AG10803 (cell line): ENCODE measurements at regions not wholly inside any gene's neighbourhood (a gene's known extent, or its start where the extent isn't known, plus 50 kb on each side); places are given as distances from the start of the nearest gene placed in this dataset.

Experiments
- DNase-seq: peaks from one replicate; pipeline ENCODE4 v3.0.0; 2010; ENCODE audit warnings: low read depth
- H3K4me3 ChIP-seq: 2 replicates; pipeline ENCODE4 v1.5.1; 2011; ENCODE audit warnings: mild to moderate bottlenecking, low read length, control low read depth
- TF ChIP-seq, protein P1 (sequence below): conservative IDR thresholded peaks from 2 replicates; pipeline ENCODE4 v1.5.1; 2011; ENCODE audit warnings: mild to moderate bottlenecking, low read length, control low read depth, inconsistent platforms

DNA sequence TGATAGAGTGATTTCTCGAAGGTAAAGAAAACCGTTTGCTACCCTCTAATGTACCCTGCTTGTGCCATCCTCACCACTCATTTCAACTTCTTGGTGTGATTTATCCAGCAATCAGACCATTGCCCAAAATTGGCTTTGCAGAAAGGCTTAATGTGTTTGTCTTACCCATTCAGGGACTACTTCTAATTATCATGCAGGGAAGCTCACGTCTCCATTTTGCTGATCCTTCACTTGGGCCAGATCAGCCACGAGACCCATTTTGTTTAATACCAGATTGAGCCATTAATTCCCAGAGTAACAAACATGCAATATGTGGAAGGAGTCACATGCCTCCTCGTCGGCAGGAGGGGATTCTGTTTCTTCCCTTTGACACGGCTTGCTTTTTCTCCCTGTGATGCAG, 51.1 kb upstream of the CRY1 start:
- H3K4me3 ChIP-seq = no peak overlapping the region
- DNase-seq = no peak
- TF ChIP-seq, protein P1, sequence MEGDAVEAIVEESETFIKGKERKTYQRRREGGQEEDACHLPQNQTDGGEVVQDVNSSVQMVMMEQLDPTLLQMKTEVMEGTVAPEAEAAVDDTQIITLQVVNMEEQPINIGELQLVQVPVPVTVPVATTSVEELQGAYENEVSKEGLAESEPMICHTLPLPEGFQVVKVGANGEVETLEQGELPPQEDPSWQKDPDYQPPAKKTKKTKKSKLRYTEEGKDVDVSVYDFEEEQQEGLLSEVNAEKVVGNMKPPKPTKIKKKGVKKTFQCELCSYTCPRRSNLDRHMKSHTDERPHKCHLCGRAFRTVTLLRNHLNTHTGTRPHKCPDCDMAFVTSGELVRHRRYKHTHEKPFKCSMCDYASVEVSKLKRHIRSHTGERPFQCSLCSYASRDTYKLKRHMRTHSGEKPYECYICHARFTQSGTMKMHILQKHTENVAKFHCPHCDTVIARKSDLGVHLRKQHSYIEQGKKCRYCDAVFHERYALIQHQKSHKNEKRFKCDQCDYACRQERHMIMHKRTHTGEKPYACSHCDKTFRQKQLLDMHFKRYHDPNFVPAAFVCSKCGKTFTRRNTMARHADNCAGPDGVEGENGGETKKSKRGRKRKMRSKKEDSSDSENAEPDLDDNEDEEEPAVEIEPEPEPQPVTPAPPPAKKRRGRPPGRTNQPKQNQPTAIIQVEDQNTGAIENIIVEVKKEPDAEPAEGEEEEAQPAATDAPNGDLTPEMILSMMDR = no peak

DNA sequence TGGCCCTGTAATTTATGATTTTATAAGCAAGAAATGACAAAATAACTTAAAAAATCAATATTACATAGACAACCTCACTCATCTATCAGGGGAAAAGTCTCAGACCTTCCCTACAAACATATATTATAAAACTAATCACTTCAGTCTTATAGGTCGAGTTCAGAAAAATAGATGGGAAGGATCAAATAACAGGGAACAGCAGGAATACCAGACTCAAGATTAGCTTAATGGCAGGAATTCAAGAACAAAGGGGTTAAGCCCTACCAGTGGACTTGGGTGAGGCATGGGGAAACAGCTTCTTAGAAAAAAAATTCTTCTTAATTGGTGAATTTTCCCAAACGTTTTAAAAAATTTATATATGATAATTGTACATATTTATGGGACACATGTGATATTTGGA, 51.6 kb upstream of the CRY1 start:
- H3K4me3 ChIP-seq = no peak overlapping the region
- TF ChIP-seq, protein P1 = no peak
- no peak for DNase-seq

DNA sequence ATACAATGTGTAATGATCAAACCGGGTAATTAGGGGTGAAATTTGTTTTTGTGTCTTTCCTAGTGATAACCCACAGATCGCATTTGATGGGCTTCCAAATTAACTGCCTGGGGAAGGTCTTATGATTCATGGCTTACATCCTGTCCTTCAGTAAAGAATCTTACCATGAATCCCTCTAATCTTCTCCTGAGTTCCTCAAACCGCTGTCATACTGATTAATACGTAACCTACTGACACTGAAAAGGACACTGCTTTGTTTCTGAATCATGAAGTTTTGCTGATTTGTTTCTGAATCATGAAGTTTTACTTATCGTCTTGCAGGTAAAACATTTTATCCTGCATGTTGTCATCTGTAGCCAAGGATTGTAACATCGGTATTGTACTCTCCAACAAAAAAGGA, 52.0 kb upstream of the CRY1 start:
- no peak for DNase-seq
- TF ChIP-seq, protein P1 = no peak

DNA sequence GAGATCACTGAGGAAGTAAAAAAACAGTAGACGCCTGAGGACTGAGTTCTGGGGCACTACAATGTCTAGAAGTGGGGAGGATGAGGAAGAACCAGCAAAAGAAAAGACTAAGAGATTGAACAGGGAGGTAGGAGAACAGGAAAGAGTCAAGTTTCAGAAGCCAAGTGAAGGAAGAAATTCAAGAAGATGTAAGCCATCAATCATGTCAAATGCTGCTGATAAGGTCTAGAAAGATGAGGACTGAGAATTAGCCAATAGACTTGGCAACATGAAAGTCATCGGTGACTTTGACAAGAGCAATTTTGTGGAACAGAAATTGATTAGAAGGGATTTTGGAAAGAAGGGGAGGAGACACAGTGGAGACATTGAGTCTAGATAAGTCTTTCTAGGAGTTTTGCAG, 54.8 kb upstream of the CRY1 start:
- TF ChIP-seq, protein P1 = no peak
- no peak overlapping the region for H3K4me3 ChIP-seq

More for the DNA sequence above, 52.0 kb upstream of the CRY1 start:
- H3K4me3 ChIP-seq = no peak overlapping the region

DNA sequence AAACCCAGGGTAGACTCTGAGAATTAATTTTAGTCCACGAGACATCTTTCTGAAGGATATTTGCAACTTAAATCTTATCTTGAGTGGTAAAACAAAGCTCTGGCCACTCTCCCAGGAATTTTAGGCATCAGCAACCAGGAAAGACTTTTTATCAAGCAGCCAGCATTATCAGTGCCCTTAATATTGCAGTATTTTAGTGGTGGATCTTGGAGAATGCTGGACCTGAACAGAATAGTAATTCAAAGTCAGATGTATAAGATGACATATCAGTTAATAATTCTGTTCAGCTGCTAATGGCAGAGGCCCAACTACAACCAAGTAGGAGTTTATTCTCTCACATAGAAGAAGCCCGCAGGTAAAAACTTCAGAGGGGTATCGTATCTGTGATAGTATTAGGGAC, 59.0 kb upstream of the CRY1 start:
- no peak for DNase-seq
- H3K4me3 ChIP-seq = no peak overlapping the region
- TF ChIP-seq, protein P1 = no peak

More for the DNA sequence above, 54.8 kb upstream of the CRY1 start:
- DNase-seq = no peak

DNA sequence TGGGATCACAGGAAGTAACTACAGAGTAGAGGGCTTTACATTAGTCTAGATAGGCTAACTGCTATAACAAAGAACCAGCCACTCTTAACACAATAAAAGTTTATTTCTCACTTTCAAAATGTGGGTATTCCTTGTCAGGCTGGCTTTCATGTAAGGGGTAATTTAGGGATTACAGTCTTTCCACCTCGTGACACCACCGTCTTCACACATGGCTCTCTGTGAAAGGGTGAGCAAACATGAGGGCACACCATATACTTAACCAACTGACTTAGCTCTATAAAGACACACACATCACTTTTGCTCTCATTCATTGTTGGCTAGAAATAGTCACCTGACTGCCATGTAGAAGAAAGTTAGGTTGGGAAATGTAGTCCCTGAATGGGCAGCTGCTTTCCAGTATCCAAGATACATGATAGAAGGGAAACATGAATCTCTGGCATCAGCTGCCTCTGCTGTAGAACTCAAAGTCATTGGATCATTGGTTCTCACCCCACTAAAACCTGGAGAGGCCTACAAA, 66.1 kb upstream of the CRY1 start:
- DNase-seq = no peak
- no peak overlapping the region for H3K4me3 ChIP-seq
- TF ChIP-seq, protein P1 = no peak

DNA sequence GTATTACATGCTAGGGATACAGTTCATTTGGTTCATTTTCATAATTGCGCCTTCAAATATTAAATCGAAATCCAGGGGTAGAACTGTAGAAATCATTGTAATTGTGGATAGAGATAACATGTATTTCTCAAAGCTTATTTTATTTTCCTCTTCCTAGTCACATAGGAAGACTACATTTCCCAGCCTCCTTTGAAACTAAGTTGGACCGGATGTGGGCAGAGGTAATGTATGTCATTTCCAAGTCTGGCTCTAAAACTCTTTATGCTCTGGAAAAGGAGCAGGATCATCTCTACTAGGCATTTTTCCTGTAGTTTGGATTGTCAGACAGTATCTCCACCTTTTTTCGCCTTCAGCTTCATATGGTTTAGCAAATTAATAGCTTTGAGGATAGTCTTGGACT, 70.1 kb upstream of the CRY1 start:
- TF ChIP-seq, protein P1 = no peak
- H3K4me3 ChIP-seq = no peak overlapping the region
- DNase-seq = no peak
